Spleen (tissue), 11 donors: ENCODE measurements at regions not wholly inside any gene's neighbourhood (a gene's known extent, or its start where the extent isn't known, plus 50 kb on each side); places are given as distances from the start of the nearest gene placed in this dataset.

Experiments
- DNase-seq: peaks from one replicate; pipeline ENCODE4 v3.0.0-alpha.2; 2020
- H3K27ac ChIP-seq, 8 donors: fragments of 200-600 bp; sonication (generic) in 7 of 8; 1 replicate in 4 of 8; 2 replicates in 4 of 8; pipeline versions ENCODE4 v1.5.0 to v1.8.0; 2016 to 2021; ENCODE audit warnings: inconsistent platforms in 4 of 8, mild to moderate bottlenecking in 4 of 8, moderate library complexity in 1 of 8
- H3K27me3 ChIP-seq, 7 donors: fragments of 200-600 bp; sonication (generic) in 6 of 7; replicated peaks in 1 of 7; 1 replicate in 4 of 7; 2 replicates in 3 of 7; pipeline versions ENCODE4 v1.5.0 to v1.8.0; 2016 to 2021; ENCODE audit warnings: inconsistent platforms in 3 of 7, mild to moderate bottlenecking in 1 of 7
- H3K36me3 ChIP-seq, 6 donors: fragments of 200-600 bp; sonication (generic) in 5 of 6; 1 replicate in 4 of 6; 2 replicates in 2 of 6; pipeline versions ENCODE4 v1.5.0 to v1.8.0; 2016 to 2021; ENCODE audit warnings: inconsistent platforms in 2 of 6
- H3K4me1 ChIP-seq, 6 donors: fragments of 200-600 bp; sonication (generic) in 5 of 6; 1 replicate in 3 of 6; 2 replicates in 3 of 6; pipeline versions ENCODE4 v1.5.0 to v1.8.0; 2016 to 2021; ENCODE audit warnings: inconsistent platforms in 3 of 6
- H3K4me3 ChIP-seq, 8 donors: fragments of 200-600 bp; sonication (generic) in 7 of 8; 1 replicate in 4 of 8; 2 replicates in 4 of 8; pipeline versions ENCODE4 v1.5.0 to v1.8.0; 2016 to 2021; ENCODE audit warnings: inconsistent platforms in 4 of 8, mild to moderate bottlenecking in 4 of 8, moderate library complexity in 2 of 8
- H3K9me3 ChIP-seq, 8 donors: fragments of 200-600 bp; sonication (generic) in 7 of 8; 1 replicate in 4 of 8; 2 replicates in 4 of 8; pipeline versions ENCODE4 v1.5.0 to v1.8.0; 2016 to 2021; ENCODE audit warnings: inconsistent platforms in 4 of 8
- CTCF ChIP-seq, 11 experiments: fragments of 200-600 bp in 7 of 11; fragments of 450-650 bp in 4 of 11; sonication (generic) in 4 of 11; IDR thresholded peaks in 8 of 11; conservative IDR thresholded peaks in 3 of 11; 1 replicate in 7 of 11; 2 replicates in 4 of 11; pipeline versions ENCODE4 v1.4.0 to v1.8.0; 2016 to 2021; ENCODE audit warnings: antibody characterized with exemption in 11 of 11, inconsistent platforms in 4 of 11, mild to moderate bottlenecking in 1 of 11
- POLR2A ChIP-seq, 3 donors: fragments of 450-650 bp; IDR thresholded peaks; one replicate each; pipeline ENCODE4 v1.5.1; 2017; ENCODE audit warnings: antibody characterized with exemption in 3 of 3, mild to moderate bottlenecking in 1 of 3
- POLR2AphosphoS5 ChIP-seq, 3 donors: sonication (generic); formaldehyde crosslinking; IDR thresholded peaks; one replicate each; pipeline ENCODE4 v1.5.1; 2017; ENCODE audit warnings: antibody characterized with exemption in 3 of 3
- WGBS, 5 donors: extraction: QIAGEN DNeasy Blood & Tissue Kit in 3 of 5; methylation state at CpG; one replicate each; pipeline versions ENCODE4 v1.1.5 to v1.1.7; 2013 to 2018; 5-methylcytosine and 5-hydroxymethylcytosine counted together
- intact Hi-C: fragments of 100-400 bp; cut with DNase I; formaldehyde crosslinking; loops from one replicate; pipeline ENCODE4 v1.15.0; 2023; ENCODE audit warnings: low total_unique reads
- donor health status: healthy with polysubstance abuse.
- donor health status: DM: no; HTN: no; CAD: no; lungs with moderate emphysema.
- donor health status: DM: no; HTN: no; CAD: no.
- donor health status: Bipolar disorder and iron deficiency.
- donor health status: healthy.
- donor health status: DM: no; HTN: no; CAD: no.
- donor health status: DM: yes; HTN: yes; CAD: no.

DNA sequence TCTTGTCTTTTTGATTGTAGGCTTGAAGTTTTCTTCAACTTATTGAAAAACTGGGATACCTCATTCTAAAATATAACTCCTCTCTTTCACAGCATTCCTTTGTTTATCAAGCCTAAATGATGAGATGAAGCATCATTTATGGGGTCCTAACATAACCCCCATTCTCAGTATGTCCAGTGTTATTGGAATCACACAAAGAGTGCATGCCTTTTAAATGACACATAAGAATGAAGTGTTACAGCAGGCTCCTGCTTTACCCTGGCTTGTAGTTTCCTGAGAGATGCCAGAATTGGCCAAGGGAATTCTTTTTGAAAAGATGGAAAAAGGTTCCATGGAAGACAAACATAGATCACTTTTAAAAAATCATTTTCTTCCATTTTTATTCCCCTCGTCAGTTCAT lies 502.4 kb downstream of the BCKDHB start:
- TF ChIP-seq POLR2A (IDR thresholded peaks at IDR 0.05) = no peak
- TF ChIP-seq CTCF (IDR thresholded peaks at IDR 0.05 in 8 of 11, conservative IDR thresholded peaks at IDR 0.05 in 3 of 11) = no peak
- TF ChIP-seq POLR2AphosphoS5 (IDR thresholded peaks at IDR 0.05) = no peak
- WGBS, 5 donors = 84 to 95% (median 86%) methylated on average over 1 of the region's 1 CpG
- Histone ChIP-seq H3K4me1 (peaks cover 0 to 6% (median 0%) of the 10 kb centered on the region in 6 donors), H3K36me3 (no peaks in the 10 kb centered on the region), H3K4me3 (no peak overlapping the region), H3K27me3 (peaks cover 0 to 7% (median 0%) of the 10 kb centered on the region in 7 donors), H3K9me3 (peaks cover 0 to 8% (median 2%) of the 10 kb centered on the region in 8 donors), H3K27ac (no peak overlapping the region)
- intact Hi-C loops = no loop called here
- DNase-seq = no peak

GRCh38 chr6:80607811-80608391 lies 501.4 kb downstream of the BCKDHB start:
- peaks cover 0 to 4% (median 0%) of the 10 kb centered on the region in 8 donors for H3K9me3 ChIP-seq
- H3K36me3 ChIP-seq = no peaks in the 10 kb centered on the region
- H3K27me3 ChIP-seq = peaks cover 0 to 7% (median 0%) of the 10 kb centered on the region in 7 donors
- DNase-seq = no peak
- intact Hi-C loops = no loop called here
- peaks cover 0 to 6% (median 0%) of the 10 kb centered on the region in 6 donors for H3K4me1 ChIP-seq
- H3K4me3 ChIP-seq = no peak overlapping the region
- no peak for TF ChIP-seq CTCF (IDR thresholded peaks at IDR 0.05 in 8 of 11, conservative IDR thresholded peaks at IDR 0.05 in 3 of 11)
- no peak for TF ChIP-seq POLR2A (IDR thresholded peaks at IDR 0.05)
- TF ChIP-seq POLR2AphosphoS5 (IDR thresholded peaks at IDR 0.05) = no peak
- peak overlapping the region in 2 of 8 donors; percentile 11 to 48 for H3K27ac ChIP-seq
- WGBS, 5 donors = 67 to 77% (median 74%) methylated on average over 4 of the region's 4 CpGs

DNA sequence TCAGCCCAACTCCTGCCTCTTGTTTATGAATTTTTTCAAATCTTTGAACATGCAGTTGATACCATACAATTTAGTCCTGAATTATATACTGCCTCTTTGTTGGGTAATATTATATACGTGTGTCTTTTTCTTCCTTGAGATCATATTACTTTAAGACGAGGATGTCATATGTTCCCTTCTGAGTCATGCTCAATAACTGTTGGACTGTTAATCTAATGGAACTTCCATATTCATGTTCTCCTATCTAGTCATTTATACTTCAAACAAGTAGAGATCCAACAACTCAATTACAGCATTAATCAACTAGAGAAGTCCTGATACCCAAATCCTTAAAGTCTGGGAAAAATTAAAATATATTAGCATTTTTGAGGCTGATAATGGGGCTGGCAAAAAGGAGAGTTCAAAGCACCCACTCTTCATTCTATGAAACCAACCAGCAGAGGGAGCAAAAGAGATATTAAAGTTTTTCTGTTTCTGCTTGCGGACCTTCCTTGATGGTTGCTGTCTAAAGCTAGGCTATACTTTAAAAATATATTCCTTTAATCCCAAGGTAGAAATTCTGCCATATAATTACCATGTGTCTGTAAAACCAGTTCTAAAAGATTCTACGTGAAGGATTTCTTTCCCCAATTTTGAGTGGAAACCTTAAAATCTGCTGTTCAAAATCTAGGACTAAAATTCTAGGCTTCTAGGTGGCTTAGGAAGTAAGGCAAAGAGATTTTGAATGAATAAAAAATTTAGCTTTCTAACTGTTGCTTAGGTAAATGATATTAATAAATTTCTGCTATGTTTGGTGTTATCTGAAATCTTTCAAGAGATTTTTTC lies 498.9 kb downstream of the BCKDHB start:
- Histone ChIP-seq H3K4me1 (peaks cover 0 to 6% (median 0%) of the 10 kb centered on the region in 6 donors), H3K27ac (no peak overlapping the region), H3K36me3 (no peaks in the 10 kb centered on the region), H3K27me3 (no peaks in the 10 kb centered on the region), H3K4me3 (no peak overlapping the region), H3K9me3 (no peaks in the 10 kb centered on the region)
- WGBS, 5 donors = 21 to 30% (median 26%) methylated on average over 4 of the region's 4 CpGs
- TF ChIP-seq POLR2A (IDR thresholded peaks at IDR 0.05) (no peak), CTCF (IDR thresholded peaks at IDR 0.05 in 8 of 11, conservative IDR thresholded peaks at IDR 0.05 in 3 of 11) (peak in 9 of 11 experiments; percentile 25 to 68 (median 39))
- no peak for DNase-seq
- intact Hi-C loops = no loop called here

DNA sequence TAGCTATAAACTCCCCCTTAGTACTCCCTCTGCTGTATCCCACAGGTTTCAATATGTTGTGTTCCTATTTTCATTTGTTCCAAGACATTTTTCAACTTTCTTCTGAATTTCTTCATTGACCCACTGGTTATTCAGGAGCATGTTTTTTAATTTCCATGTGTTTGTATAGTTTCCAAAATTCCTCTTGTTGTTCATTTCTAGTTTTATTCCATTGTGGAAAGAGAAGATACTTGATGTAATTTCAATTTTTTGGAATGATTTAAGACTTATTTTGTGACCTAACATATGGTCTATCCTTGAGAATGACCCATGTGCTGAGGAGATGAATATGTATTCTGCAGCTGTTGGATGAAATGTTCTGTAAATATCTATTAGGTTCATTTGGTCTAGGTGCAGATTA lies 497.2 kb downstream of the BCKDHB start:
- H3K9me3 ChIP-seq = peaks cover 0 to 6% (median 0%) of the 10 kb centered on the region in 8 donors
- H3K36me3 ChIP-seq = no peaks in the 10 kb centered on the region
- no peak overlapping the region for H3K4me3 ChIP-seq
- DNase-seq = no peak
- intact Hi-C loops = no loop called here
- TF ChIP-seq POLR2AphosphoS5 (IDR thresholded peaks at IDR 0.05) (no peak), CTCF (IDR thresholded peaks at IDR 0.05 in 8 of 11, conservative IDR thresholded peaks at IDR 0.05 in 3 of 11) (no peak), POLR2A (IDR thresholded peaks at IDR 0.05) (no peak)
- peaks cover 0 to 6% (median 0%) of the 10 kb centered on the region in 6 donors for H3K4me1 ChIP-seq
- H3K27ac ChIP-seq = no peak overlapping the region
- H3K27me3 ChIP-seq = no peaks in the 10 kb centered on the region
